Activated T-cell treated with anti-CD3 and anti-CD28 coated beads, Interleukin-2, amount 50 U/mL, for 48 hours (primary cell): ENCODE measurements at regions not wholly inside any gene's neighbourhood (a gene's known extent, or its start where the extent isn't known, plus 50 kb on each side); places are given as distances from the start of the nearest gene placed in this dataset.

Experiments used
- DNase-seq, 2 experiments: peaks; one replicate each; pipeline ENCODE4 v3.0.0-alpha.2; 2020

- DNase-seq = no peak
Observed at GRCh38 chr3:160132226-160132625, 93.0 kb upstream of the C3orf80 start.

- DNase-seq = no peak
Observed at GRCh38 chr3:160133757-160134156, 91.5 kb upstream of the C3orf80 start.

GRCh38 chr3:160134454-160134853 is 90.8 kb upstream of the C3orf80 start:
- no peak for DNase-seq

- DNase-seq = no peak
Observed at GRCh38 chr3:160134964-160135363, 90.3 kb upstream of the C3orf80 start.

GRCh38 chr3:160135851-160136250 is 89.4 kb upstream of the C3orf80 start:
- no peak for DNase-seq

GRCh38 chr3:160136421-160136820 is 88.8 kb upstream of the C3orf80 start:
- DNase-seq = no peak

- no peak for DNase-seq
Observed at GRCh38 chr3:160139291-160139690, 85.9 kb upstream of the C3orf80 start.

GRCh38 chr3:160140756-160141155 is 84.5 kb upstream of the C3orf80 start:
- DNase-seq = peak; percentile 27 to 39

- DNase-seq = no peak
Observed at GRCh38 chr3:160141485-160142185, 83.6 kb upstream of the C3orf80 start.

- DNase-seq = no peak
Observed at GRCh38 chr3:160143482-160143881, 81.7 kb upstream of the C3orf80 start.

- no peak for DNase-seq
Observed at GRCh38 chr3:160150066-160150465, 75.2 kb upstream of the C3orf80 start.

GRCh38 chr3:160150525-160150924 is 74.7 kb upstream of the C3orf80 start:
- no peak for DNase-seq

- DNase-seq = no peak
Observed at GRCh38 chr3:160152638-160153037, 72.6 kb upstream of the C3orf80 start.

- DNase-seq = no peak
Observed at GRCh38 chr3:160154033-160154432, 71.2 kb upstream of the C3orf80 start.

GRCh38 chr3:160154596-160154995 is 70.6 kb upstream of the C3orf80 start:
- DNase-seq = no peak

GRCh38 chr3:160157321-160157720 is 67.9 kb upstream of the C3orf80 start:
- DNase-seq = no peak

GRCh38 chr3:160159341-160159740 is 65.9 kb upstream of the C3orf80 start:
- DNase-seq = no peak

- DNase-seq = no peak
Observed at GRCh38 chr3:160159806-160160205, 65.4 kb upstream of the C3orf80 start.

- DNase-seq = no peak
Observed at GRCh38 chr3:160161921-160162320, 63.3 kb upstream of the C3orf80 start.

GRCh38 chr3:160162440-160162839 is 62.8 kb upstream of the C3orf80 start:
- no peak for DNase-seq

- no peak for DNase-seq
Observed at GRCh38 chr3:160163229-160163878, 61.9 kb upstream of the C3orf80 start.

GRCh38 chr3:160168246-160168645 is 57.0 kb upstream of the C3orf80 start:
- DNase-seq = no peak

- no peak for DNase-seq
Observed at GRCh38 chr3:160169139-160169976, 55.9 kb upstream of the C3orf80 start.
